ENCODE measurements at regions not wholly inside any gene's neighbourhood (a gene's known extent, or its start where the extent isn't known, plus 50 kb on each side); places are given as distances from the start of the nearest gene placed in this dataset.
"Not testable (repeated sequence)": the region's sequence is repeated elsewhere in the genome, so short reads cannot be mapped to it uniquely, and the experiment has no call there.

DNA sequence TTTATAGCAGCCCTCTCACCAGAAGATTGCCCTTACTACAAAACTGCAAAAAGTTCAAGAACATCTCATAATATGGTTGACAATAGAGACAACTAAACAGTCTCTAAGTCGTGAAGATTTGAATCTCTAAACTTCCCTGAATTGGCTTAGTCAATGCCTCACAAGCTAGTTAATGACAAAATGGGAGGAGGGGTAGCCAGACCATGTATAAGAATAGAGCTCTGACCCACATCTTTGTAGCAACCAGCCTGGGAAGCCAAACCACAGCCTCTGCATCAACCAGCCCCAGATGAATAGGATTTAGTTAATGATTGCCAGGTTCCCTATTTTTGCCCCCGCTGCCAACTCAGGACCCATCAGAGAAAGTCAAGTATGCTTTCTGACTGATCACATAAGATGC, 1265.9 kb upstream of the PCDH10 start:
- H3K4me1 ChIP-seq (ENCODE audit: insufficient read depth, low read length); H3F3A ChIP-seq (ENCODE audit: low read length, unreplicated experiment); CTCF ChIA-PET; H3K4me2 ChIP-seq (ENCODE audit: low read length); H3K79me2 ChIP-seq (ENCODE audit: low read length); DNase-seq; ATAC-seq; H3K36me3 ChIP-seq (ENCODE audit: low read depth, low read length); POLR2A ChIA-PET (ENCODE audit: unreplicated experiment); H3K9me2 ChIP-seq (replicated peaks; ENCODE audit: low read length); H3K9me3 ChIP-seq (ENCODE audit: low read length); BruUV-seq (replicated peaks); H3K4me3 ChIP-seq (ENCODE audit: low read length); H3K9ac ChIP-seq (ENCODE audit: low read length); H3K27me3 ChIP-seq (ENCODE audit: low read length); intact Hi-C loops (cut with micrococcal nuclease); H4K20me1 ChIP-seq (ENCODE audit: low read length); H2AFZ ChIP-seq (ENCODE audit: low read length); H3K27ac ChIP-seq (ENCODE audit: low read length): not testable (repeated sequence)

GRCh38 chr4:131925662-131926061, 1223.4 kb upstream of the PCDH10 start:
- CTCF ChIA-PET; H3K36me3 ChIP-seq (ENCODE audit: low read depth, low read length); H3K27ac ChIP-seq (ENCODE audit: low read length); H3K4me2 ChIP-seq (ENCODE audit: low read length); ATAC-seq; BruUV-seq (replicated peaks); H3F3A ChIP-seq (ENCODE audit: low read length, unreplicated experiment); H3K9me2 ChIP-seq (replicated peaks; ENCODE audit: low read length); H3K9ac ChIP-seq (ENCODE audit: low read length); H3K27me3 ChIP-seq (ENCODE audit: low read length); H4K20me1 ChIP-seq (ENCODE audit: low read length); POLR2A ChIA-PET (ENCODE audit: unreplicated experiment); H2AFZ ChIP-seq (ENCODE audit: low read length); intact Hi-C loops (cut with micrococcal nuclease); H3K79me2 ChIP-seq (ENCODE audit: low read length); H3K4me1 ChIP-seq (ENCODE audit: insufficient read depth, low read length); DNase-seq; H3K9me3 ChIP-seq (ENCODE audit: low read length); H3K4me3 ChIP-seq (ENCODE audit: low read length): not testable (repeated sequence)

DNA sequence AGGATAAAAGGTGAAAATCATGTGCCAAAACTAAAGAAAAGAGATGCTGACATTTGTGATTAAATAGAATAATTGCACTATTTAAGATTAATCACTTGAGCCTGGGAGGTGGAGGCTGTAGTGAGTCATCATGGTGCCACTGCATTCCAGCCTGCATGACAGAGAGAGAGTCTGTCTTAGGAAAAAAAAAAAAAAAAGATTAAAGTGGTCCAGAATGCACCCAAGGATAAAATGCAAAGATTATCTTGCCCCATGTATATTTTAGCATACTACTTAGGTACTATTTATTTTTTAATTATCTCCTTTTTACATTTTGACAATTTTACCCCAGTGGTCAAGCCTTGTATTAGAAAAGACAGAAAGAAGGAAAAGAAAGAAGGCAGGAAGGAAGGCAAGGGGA, 1181.4 kb upstream of the PCDH10 start:
- H3K4me1 ChIP-seq (ENCODE audit: insufficient read depth, low read length); H3K27me3 ChIP-seq (ENCODE audit: low read length); H3K36me3 ChIP-seq (ENCODE audit: low read depth, low read length); H3K9me3 ChIP-seq (ENCODE audit: low read length); BruUV-seq (replicated peaks); H3K27ac ChIP-seq (ENCODE audit: low read length); POLR2A ChIA-PET (ENCODE audit: unreplicated experiment); H3K79me2 ChIP-seq (ENCODE audit: low read length); ATAC-seq; H3K9ac ChIP-seq (ENCODE audit: low read length); H3K9me2 ChIP-seq (replicated peaks; ENCODE audit: low read length); H3K4me3 ChIP-seq (ENCODE audit: low read length); CTCF ChIA-PET; H3F3A ChIP-seq (ENCODE audit: low read length, unreplicated experiment); H3K4me2 ChIP-seq (ENCODE audit: low read length); H2AFZ ChIP-seq (ENCODE audit: low read length); H4K20me1 ChIP-seq (ENCODE audit: low read length); DNase-seq; intact Hi-C loops (cut with micrococcal nuclease): not testable (repeated sequence)

DNA sequence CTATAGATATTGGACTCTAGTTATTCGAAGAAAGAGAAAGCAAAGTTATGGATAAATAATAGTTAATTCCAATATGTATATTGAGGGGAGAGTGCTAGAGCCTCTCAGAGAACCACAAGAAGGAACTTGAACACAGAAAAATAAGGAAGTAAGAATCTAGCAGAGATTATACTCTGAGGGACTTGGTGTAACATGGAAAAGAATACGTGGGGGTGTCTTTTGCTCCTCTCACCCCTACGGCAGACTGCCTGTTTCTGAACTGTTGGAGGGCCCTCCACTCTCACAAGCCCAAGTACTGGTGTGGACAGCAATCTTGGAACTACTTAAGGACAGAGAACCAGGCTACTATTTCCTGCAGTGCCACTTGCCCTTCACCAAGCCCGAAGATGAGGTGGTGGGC, 1174.4 kb upstream of the PCDH10 start:
- no peak overlapping the region for H2AFZ ChIP-seq (ENCODE audit: low read length)
- POLR2A ChIA-PET (ENCODE audit: unreplicated experiment) = no interaction called here

DNA sequence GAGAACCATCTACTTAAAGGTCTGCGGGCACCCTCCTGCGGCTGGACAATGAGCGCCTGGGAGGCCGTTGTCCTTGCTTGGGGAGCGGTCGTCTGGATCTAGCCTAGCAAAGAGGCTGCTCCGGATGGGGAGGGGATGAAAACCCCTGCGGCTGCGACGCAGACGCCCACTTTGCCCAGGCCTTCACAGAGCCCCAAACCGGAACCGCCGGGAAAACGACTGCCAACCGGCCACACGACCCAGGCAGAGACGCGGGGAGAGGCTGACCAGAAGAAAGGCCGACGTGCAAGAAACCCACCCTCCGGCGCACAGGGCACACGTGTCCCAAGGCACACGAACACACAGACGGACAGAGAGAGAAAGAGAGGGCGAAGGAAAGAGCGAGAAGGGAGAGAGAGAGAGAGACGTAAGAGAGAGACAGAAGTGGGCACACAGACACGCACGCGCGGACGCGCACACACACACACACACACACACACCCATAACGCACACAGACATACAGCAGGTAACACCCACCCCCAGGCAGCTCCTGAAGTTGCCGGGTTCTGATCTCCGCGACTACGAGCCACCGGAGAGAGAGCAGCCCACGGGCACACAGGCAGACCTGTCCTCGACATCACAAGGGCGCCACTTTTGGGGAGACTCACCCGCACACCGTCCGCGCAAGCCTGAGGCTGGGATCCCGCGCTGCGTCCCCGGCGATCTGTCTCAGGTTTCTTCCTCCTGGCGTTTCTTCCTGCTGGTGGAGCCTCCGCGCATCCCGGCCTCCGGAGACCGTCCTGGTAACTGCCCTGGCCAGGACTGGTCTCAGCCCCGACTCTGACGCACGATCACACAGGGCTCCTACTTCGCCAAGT, 1173.6 kb upstream of the PCDH10 start:
- H3K36me3 ChIP-seq (ENCODE audit: low read depth, low read length); H3K4me3 ChIP-seq (ENCODE audit: low read length); H4K20me1 ChIP-seq (ENCODE audit: low read length); H3K27ac ChIP-seq (ENCODE audit: low read length); H3K4me1 ChIP-seq (ENCODE audit: insufficient read depth, low read length); H3K9me2 ChIP-seq (replicated peaks; ENCODE audit: low read length); H3F3A ChIP-seq (ENCODE audit: low read length, unreplicated experiment); H3K4me2 ChIP-seq (ENCODE audit: low read length); H3K27me3 ChIP-seq (ENCODE audit: low read length); CTCF ChIA-PET; H3K9me3 ChIP-seq (ENCODE audit: low read length); intact Hi-C loops (cut with micrococcal nuclease); H2AFZ ChIP-seq (ENCODE audit: low read length); BruUV-seq (replicated peaks); H3K79me2 ChIP-seq (ENCODE audit: low read length); ATAC-seq; POLR2A ChIA-PET (ENCODE audit: unreplicated experiment); DNase-seq; H3K9ac ChIP-seq (ENCODE audit: low read length): not testable (repeated sequence)

More for the DNA sequence above, 1174.4 kb upstream of the PCDH10 start:
- H3K27ac ChIP-seq (ENCODE audit: low read length) = no peak overlapping the region
- H3K9ac ChIP-seq (ENCODE audit: low read length) = no peak overlapping the region
- no peaks in the 10 kb centered on the region for H3K4me1 ChIP-seq (ENCODE audit: insufficient read depth, low read length)
- H3F3A ChIP-seq (ENCODE audit: low read length, unreplicated experiment) = no peaks in the 10 kb centered on the region
- H3K4me2 ChIP-seq (ENCODE audit: low read length) = no peak overlapping the region
- CTCF ChIA-PET = no interaction called here
- H3K79me2 ChIP-seq (ENCODE audit: low read length) = no peaks in the 10 kb centered on the region
- no peaks in the 10 kb centered on the region for H3K27me3 ChIP-seq (ENCODE audit: low read length)
- ATAC-seq (no peak), DNase-seq (no peak)
- H3K9me2 ChIP-seq (replicated peaks; ENCODE audit: low read length) = no peaks in the 10 kb centered on the region
- BruUV-seq (replicated peaks) = no TSS peak
- no peaks in the 10 kb centered on the region for H3K9me3 ChIP-seq (ENCODE audit: low read length)
- no peak overlapping the region for H3K4me3 ChIP-seq (ENCODE audit: low read length)
- no peaks in the 10 kb centered on the region for H4K20me1 ChIP-seq (ENCODE audit: low read length)
- intact Hi-C loops (cut with micrococcal nuclease) = no loop called here
- no peaks in the 10 kb centered on the region for H3K36me3 ChIP-seq (ENCODE audit: low read depth, low read length)
- no peak for TF ChIP-seq EZH2phosphoT487 (IDR thresholded peaks at IDR 0.05; ENCODE audit: borderline replicate concordance, low read length)
- TF ChIP-seq CTCF (conservative IDR thresholded peaks at IDR 0.05; ENCODE audit: low read depth, low read length) = no peak
- no peak for TF ChIP-seq EZH2 (IDR thresholded peaks at IDR 0.05; ENCODE audit: low read length, unreplicated experiment)
